SKM-1 treated with dmso at 0.1 percent for 144 hours (cell line): ENCODE measurements at regions not wholly inside any gene's neighbourhood (a gene's known extent, or its start where the extent isn't known, plus 50 kb on each side); places are given as distances from the start of the nearest gene placed in this dataset.
"Not testable (repeated sequence)": the region's sequence is repeated elsewhere in the genome, so short reads cannot be mapped to it uniquely, and the experiment has no call there.

Experiments
- DNase-seq: peaks from one replicate; lab custom pipeline; 2025; ENCODE audit not compliant: unreplicated experiment; lab: John Stamatoyannopoulos, UW

- not testable (repeated sequence) for DNase-seq
These were observed 144.6 kb upstream of the DUSP22 start for GRCh38 chr6:147651-148050.

- DNase-seq: peak; percentile 48
These were observed 144.0 kb upstream of the DUSP22 start for GRCh38 chr6:148051-148984.

- DNase-seq: not testable (repeated sequence)
These were observed 142.1 kb upstream of the DUSP22 start for GRCh38 chr6:150147-150546.

- not testable (repeated sequence) for DNase-seq
These were observed 139.9 kb upstream of the DUSP22 start for GRCh38 chr6:152436-152835.

- DNase-seq: peak; percentile 76
These were observed 139.3 kb upstream of the DUSP22 start for GRCh38 chr6:153026-153425.

GRCh38 chr6:153867-154266 is 138.4 kb upstream of the DUSP22 start:
- not testable (repeated sequence) for DNase-seq

- DNase-seq: not testable (repeated sequence)
These were observed 137.8 kb upstream of the DUSP22 start for GRCh38 chr6:154321-155092.

- no peak for DNase-seq
These were observed 136.3 kb upstream of the DUSP22 start for GRCh38 chr6:156010-156409.

GRCh38 chr6:156441-157140 is 135.7 kb upstream of the DUSP22 start:
- not testable (repeated sequence) for DNase-seq

GRCh38 chr6:157176-157575 is 135.1 kb upstream of the DUSP22 start:
- DNase-seq: not testable (repeated sequence)

GRCh38 chr6:161657-162056 is 130.6 kb upstream of the DUSP22 start:
- DNase-seq: not testable (repeated sequence)

- no peak for DNase-seq
These were observed 127.6 kb upstream of the DUSP22 start for GRCh38 chr6:164720-165119.

- no peak for DNase-seq
These were observed 127.0 kb upstream of the DUSP22 start for GRCh38 chr6:165263-165662.

GRCh38 chr6:165906-166305 is 126.4 kb upstream of the DUSP22 start:
- DNase-seq: no peak

- peak; percentile 38 for DNase-seq
These were observed 123.3 kb upstream of the DUSP22 start for GRCh38 chr6:168865-169455.

- no peak for DNase-seq
These were observed 118.3 kb upstream of the DUSP22 start for GRCh38 chr6:174036-174435.

GRCh38 chr6:175680-176079 is 116.6 kb upstream of the DUSP22 start:
- DNase-seq: no peak

GRCh38 chr6:176766-177165 is 115.5 kb upstream of the DUSP22 start:
- DNase-seq: no peak

- DNase-seq: no peak
These were observed 114.2 kb upstream of the DUSP22 start for GRCh38 chr6:178119-178518.

GRCh38 chr6:178929-179328 is 113.4 kb upstream of the DUSP22 start:
- DNase-seq: not testable (repeated sequence)
